Stromal cell of bone marrow (primary cell): ENCODE measurements at regions not wholly inside any gene's neighbourhood (a gene's known extent, or its start where the extent isn't known, plus 50 kb on each side); places are given as distances from the start of the nearest gene placed in this dataset.
"Not testable (repeated sequence)": the region's sequence is repeated elsewhere in the genome, so short reads cannot be mapped to it uniquely, and the experiment has no call there.

Experiments
- DNase-seq: peaks from one replicate; pipeline ENCODE4 v3.0.0-alpha.2; 2012; ENCODE audit warnings: low read depth

DNA sequence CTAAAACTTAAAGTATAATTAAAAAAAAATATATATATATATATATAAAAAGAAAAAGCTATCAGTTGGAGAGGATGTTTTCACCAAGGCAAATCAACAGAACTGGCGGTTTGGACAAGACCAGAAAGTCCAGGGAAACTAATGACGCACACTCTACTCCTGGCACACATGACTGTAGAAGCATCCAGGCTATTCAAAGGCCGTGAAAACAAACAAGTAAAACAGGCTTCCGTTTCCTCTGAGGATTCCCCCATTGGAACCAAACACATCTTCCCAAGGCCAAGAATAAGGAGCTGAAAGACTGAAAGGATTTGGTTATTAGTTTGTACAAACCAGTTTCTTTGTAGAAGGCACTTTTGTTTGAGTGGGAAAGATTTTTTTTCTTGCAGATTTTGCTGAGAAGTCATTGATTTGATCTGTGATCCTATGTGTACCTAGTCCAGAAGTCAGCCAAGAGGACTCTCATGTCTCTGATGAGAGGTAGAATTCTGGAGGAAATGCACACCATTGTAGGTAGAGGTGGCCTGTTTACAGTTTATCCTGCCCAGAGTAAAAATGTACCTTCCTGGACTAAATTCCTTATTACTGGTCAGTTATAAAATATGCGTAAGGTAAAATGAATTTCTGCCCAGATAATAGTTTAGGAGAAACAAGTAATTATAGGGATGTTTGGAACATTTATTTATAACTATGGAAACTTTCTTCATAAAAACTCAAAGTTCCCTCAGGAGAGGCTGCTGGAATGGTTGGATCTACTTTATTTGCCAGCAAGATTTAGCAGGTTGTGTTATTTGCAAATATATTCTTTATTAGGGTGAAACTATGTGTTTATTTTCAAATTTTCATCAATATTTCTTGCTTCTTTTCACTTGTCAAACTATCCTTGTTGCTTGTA lies 66.5 kb downstream of the DMP1 start:
- peak; percentile 76 for DNase-seq

GRCh38 chr4:87717276-87718031 lies 67.4 kb downstream of the DMP1 start:
- DNase-seq, result no peak

- no peak for DNase-seq
Observed at GRCh38 chr4:87718217-87718835, 68.2 kb downstream of the DMP1 start.

- no peak for DNase-seq
Observed at GRCh38 chr4:87720094-87720691, 70.1 kb downstream of the DMP1 start.

DNA sequence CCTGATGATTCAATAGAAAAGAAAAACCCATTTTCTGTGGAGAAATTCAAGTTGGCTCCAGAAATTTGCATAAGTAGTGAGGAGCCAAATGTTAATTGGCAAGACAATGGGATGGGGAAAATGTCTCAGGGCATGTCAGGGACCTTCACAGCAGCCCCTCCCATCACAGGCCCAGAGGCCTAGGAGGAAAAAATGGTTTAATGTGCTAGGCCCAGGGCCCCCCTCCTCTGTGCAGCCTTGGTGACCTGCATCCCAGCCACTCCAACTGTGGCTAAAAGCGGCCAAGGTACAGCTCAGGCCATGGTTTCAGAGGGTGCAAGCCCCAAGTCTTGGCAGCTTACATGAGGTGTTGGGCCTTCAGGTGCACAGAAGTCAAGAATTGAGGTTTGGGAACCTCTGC lies 74.1 kb upstream of the IBSP start:
- DNase-seq, result not testable (repeated sequence)

DNA sequence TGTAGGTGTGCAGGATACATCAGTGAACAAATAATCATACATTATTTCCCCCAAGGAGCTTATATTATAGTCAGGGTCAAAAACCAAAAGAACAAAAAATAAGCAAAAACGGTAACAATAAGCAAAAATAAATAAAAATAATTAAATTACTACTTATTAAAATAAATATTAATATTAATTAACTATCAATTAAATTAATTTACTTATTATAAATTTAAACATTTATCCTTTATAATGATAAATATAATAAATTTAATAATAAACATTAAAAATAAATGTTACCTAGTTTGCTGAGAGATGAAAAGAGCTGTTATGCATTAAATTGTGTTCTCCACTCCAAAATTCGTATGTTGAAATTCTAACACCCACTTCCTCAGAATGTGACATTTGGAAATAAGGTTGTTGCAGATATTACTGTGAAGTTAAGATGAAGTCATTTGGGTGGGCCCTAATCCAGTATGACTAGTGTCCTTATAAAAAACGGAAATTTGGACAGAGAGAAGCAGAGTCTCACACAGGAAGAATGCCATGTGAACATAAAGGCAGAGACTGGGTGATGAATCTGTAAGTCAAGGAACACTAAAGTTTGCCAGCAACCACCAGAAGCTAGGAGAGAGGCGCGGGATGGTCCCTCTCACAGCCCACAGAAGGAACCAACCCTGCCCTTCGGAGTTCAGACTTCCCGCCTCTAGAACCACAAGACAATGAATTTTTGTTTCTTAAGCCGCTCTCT lies 67.2 kb upstream of the IBSP start:
- DNase-seq, result peak; percentile 68

- DNase-seq, result no peak
Observed at GRCh38 chr4:87734084-87734483, 65.3 kb upstream of the IBSP start.

- no peak for DNase-seq
Observed at GRCh38 chr4:87734936-87735335, 64.4 kb upstream of the IBSP start.

DNA sequence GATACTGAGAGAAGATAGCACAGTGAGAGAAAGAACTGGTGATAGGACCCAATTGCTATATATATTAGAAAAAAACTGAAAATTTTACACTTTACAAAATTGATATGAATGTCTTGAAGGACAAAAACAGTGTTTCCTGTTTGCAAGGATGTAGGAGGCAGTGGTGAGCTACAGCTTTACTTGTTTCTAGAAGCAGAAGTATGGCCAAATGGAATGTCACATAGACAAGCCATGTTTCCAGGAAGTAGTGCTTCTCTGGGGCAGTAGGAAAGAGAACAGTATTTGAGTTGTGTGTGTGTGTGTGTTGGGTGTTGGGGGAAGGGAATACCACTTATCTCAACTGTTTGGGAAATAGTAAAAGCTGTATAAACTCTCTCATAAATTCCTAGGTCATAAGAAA lies 60.9 kb upstream of the IBSP start:
- DNase-seq, result no peak

- no peak for DNase-seq
Observed at GRCh38 chr4:87739494-87739893, 59.9 kb upstream of the IBSP start.

DNA sequence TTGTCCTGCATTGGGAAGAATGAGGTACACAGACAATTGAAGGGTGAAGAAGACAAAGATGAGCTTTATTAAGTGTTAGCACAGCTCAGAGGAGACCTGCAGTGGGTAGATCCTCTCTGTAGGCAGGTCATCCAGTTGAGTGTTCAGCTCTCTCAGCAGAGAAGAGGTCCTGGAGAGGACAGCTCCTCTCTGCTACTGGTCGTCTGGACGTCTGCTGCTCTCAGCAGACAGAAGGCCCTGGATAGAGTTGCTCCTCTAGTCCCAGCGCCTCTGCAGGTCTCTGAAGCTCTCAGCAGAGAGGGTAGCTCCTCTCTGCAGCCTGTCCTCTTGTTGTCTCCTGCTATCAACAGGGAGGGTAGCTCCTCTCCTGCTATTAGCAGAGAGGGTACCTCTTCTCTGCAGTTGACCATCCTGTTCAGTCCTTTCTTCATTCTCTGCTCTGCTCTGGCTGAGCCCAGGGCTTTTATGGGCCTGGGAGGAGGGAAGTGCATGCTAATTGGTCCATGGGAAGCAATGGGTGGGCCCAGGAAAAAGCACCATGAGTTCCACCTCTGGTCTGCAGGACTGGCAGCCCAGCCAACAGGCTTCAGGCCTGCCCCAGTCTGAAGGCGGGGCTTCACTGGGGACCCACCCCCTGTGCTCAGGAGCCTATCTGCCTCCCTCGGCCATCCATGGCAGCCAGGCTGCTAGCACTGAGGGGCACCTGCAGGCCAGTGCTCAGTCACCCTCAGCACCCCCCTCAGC lies 54.1 kb upstream of the IBSP start:
- DNase-seq, result no peak

DNA sequence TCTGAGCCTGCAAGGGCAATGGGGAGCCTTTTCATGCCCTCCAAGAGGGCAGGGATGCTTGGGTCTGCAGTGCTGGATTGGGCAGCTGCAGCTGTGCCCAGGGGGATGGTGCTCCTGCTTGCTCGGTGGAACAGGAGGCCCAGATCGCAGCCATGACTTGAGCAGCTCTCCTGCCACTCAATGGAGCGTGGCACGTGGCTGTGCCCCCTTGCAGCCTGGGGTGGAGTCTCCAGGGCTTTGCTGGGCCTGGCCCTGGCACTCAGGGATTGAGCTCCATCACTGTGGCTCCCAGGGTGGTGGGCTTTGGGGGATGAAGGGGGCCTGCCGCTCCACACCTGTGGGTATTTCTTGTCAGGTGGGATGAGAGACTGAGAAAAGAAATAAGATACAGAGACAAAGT lies 53.4 kb upstream of the IBSP start:
- no peak for DNase-seq
